Endodermal cell (in vitro differentiated cells): ENCODE measurements at regions not wholly inside any gene's neighbourhood (a gene's known extent, or its start where the extent isn't known, plus 50 kb on each side); places are given as distances from the start of the nearest gene placed in this dataset.

ENCODE experiments used
- DNase-seq: peaks from one replicate; pipeline ENCODE4 v3.0.0-alpha.2; 2017
- H3K27ac ChIP-seq: 2 replicates; pipeline ENCODE4 v1.5.1; 2013; ENCODE audit warnings: mild to moderate bottlenecking, low read depth, low read length, moderate library complexity
- H3K27me3 ChIP-seq: 2 replicates; pipeline ENCODE4 v1.6.1; 2013; ENCODE audit warnings: mild to moderate bottlenecking, low read length, moderate library complexity; ENCODE audit not compliant: insufficient read depth, control insufficient read depth, poor library complexity, severe bottlenecking
- H3K36me3 ChIP-seq: 2 replicates; pipeline ENCODE4 v1.7.0; 2013; ENCODE audit warnings: mild to moderate bottlenecking, low read length, moderate library complexity; ENCODE audit not compliant: control insufficient read depth, insufficient read depth
- H3K4me1 ChIP-seq: one replicate; pipeline ENCODE4 v1.7.0; 2013; ENCODE audit warnings: low read length; ENCODE audit not compliant: control insufficient read depth, insufficient read depth
- H3K4me3 ChIP-seq: 2 replicates; pipeline ENCODE4 v1.5.1; 2013; ENCODE audit warnings: mild to moderate bottlenecking, low read length, moderate library complexity
- H3K9ac ChIP-seq: 2 replicates; pipeline ENCODE4 v1.6.1; 2013; ENCODE audit warnings: mild to moderate bottlenecking, low read length, moderate library complexity; ENCODE audit not compliant: poor library complexity, severe bottlenecking; ENCODE audit errors: extremely low read depth
- H3K9me3 ChIP-seq: 2 replicates; pipeline ENCODE4 v1.6.1; 2013; ENCODE audit warnings: mild to moderate bottlenecking, low read length, moderate library complexity; ENCODE audit not compliant: control insufficient read depth
- H3K27ac Mint-ChIP-seq: 2 replicates; pipeline ENCODE4 v1.8.0; 2020; ENCODE audit warnings: mixed read lengths
- H3K27me3 Mint-ChIP-seq: 2 replicates; pipeline ENCODE4 v1.8.0; 2021; ENCODE audit warnings: mild to moderate bottlenecking, mixed read lengths; ENCODE audit not compliant: insufficient read depth
- H3K36me3 Mint-ChIP-seq: 2 replicates; pipeline ENCODE4 v1.8.0; 2020; ENCODE audit warnings: low read depth, mixed read lengths
- H3K4me1 Mint-ChIP-seq: 2 replicates; pipeline ENCODE4 v1.8.0; 2020; ENCODE audit warnings: mixed read lengths
- H3K4me3 Mint-ChIP-seq: 2 replicates; pipeline ENCODE4 v1.8.0; 2020; ENCODE audit warnings: mild to moderate bottlenecking, moderate library complexity, mixed read lengths
- H3K9me3 Mint-ChIP-seq: 2 replicates; pipeline ENCODE4 v1.8.0; 2020; ENCODE audit warnings: mild to moderate bottlenecking, mixed read lengths
- WGBS, 2 experiments: methylation state at CpG; one replicate each; pipeline versions ENCODE4 v1.1.5 to v1.1.7; 2013; ENCODE audit warnings: missing lambda C conversion rate in 2 of 2, mixed read lengths in 1 of 2; ENCODE audit not compliant: insufficient coverage in 1 of 2, insufficient read length in 1 of 2; 5-methylcytosine and 5-hydroxymethylcytosine counted together
- TF ChIP-seq, protein P1 (sequence below): fragments of 200-600 bp; sonication (generic); conservative IDR thresholded peaks from 2 replicates; pipeline ENCODE4 v1.5.0; 2021; ENCODE audit warnings: antibody characterized with exemption, mild to moderate bottlenecking

DNA sequence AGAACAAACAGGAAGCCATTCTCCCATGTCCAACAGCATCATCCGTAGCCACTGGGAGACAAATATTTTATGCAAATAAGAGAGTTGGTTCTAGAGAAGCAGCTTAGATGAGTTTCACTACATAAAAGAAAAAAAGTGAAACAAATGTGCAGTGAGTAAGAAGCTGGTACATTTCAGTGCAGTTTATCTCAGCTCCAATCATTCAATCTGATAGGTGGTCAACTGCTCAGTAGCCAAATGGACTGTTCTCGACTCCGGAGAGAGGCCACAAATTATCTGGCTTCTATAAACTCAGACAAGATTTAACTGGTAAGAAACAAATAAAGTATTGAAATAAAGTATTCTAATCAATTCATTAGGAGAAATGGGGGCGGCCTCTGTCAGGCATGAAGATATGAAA is 68.3 kb downstream of the MAF start:
- H3K9ac ChIP-seq: no peak overlapping the region
- TF ChIP-seq, protein P1, sequence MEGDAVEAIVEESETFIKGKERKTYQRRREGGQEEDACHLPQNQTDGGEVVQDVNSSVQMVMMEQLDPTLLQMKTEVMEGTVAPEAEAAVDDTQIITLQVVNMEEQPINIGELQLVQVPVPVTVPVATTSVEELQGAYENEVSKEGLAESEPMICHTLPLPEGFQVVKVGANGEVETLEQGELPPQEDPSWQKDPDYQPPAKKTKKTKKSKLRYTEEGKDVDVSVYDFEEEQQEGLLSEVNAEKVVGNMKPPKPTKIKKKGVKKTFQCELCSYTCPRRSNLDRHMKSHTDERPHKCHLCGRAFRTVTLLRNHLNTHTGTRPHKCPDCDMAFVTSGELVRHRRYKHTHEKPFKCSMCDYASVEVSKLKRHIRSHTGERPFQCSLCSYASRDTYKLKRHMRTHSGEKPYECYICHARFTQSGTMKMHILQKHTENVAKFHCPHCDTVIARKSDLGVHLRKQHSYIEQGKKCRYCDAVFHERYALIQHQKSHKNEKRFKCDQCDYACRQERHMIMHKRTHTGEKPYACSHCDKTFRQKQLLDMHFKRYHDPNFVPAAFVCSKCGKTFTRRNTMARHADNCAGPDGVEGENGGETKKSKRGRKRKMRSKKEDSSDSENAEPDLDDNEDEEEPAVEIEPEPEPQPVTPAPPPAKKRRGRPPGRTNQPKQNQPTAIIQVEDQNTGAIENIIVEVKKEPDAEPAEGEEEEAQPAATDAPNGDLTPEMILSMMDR: no peak
- H3K27me3 ChIP-seq: no peaks in the 10 kb centered on the region
- no peak overlapping the region for H3K4me3 ChIP-seq
- Mint-ChIP-seq H3K9me3 (no peaks in the 10 kb centered on the region), H3K4me1 (no peaks in the 10 kb centered on the region), H3K27me3 (peaks cover 3% of the 10 kb centered on the region), H3K27ac (no peak overlapping the region), H3K4me3 (no peak overlapping the region), H3K36me3 (no peaks in the 10 kb centered on the region)
- peaks cover 5% of the 10 kb centered on the region for H3K9me3 ChIP-seq
- no peaks in the 10 kb centered on the region for H3K4me1 ChIP-seq
- 99 to 100% methylated on average over 1 to 4 of the region's 4 CpGs for WGBS, 2 experiments
- H3K27ac ChIP-seq: no peak overlapping the region
- no peak for DNase-seq
- no peaks in the 10 kb centered on the region for H3K36me3 ChIP-seq

DNA sequence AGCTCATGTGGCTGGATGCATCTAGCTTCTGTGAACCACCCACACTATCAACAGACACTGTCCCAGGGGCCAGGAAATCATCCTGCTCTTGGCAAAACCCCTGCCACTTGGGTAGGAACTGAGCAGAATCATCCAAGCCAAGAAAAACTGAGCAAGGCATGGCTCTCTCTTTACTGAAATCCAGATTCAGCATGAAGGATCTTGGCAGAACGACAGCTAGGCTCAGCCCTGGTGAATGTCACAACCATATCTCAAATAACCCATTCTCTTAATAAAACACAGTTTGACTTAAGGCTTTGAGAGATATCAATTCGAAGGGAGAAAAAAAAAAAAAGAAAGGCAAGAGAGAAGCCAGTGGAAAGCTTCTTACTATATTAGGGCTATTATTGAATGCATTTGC is 72.2 kb downstream of the MAF start:
- no peaks in the 10 kb centered on the region for H3K36me3 Mint-ChIP-seq
- H3K4me1 ChIP-seq: no peaks in the 10 kb centered on the region
- no peak overlapping the region for H3K9ac ChIP-seq
- H3K27ac Mint-ChIP-seq: no peak overlapping the region
- no peaks in the 10 kb centered on the region for H3K9me3 Mint-ChIP-seq
- WGBS, 2 experiments: 97 to 100% methylated on average over 1 to 2 of the region's 2 CpGs
- H3K36me3 ChIP-seq: no peaks in the 10 kb centered on the region
- H3K4me3 Mint-ChIP-seq: no peak overlapping the region
- no peak overlapping the region for H3K4me3 ChIP-seq
- no peak for DNase-seq
- H3K27ac ChIP-seq: no peak overlapping the region
- TF ChIP-seq, protein P1: no peak
- peaks cover 3% of the 10 kb centered on the region for H3K27me3 Mint-ChIP-seq
- H3K9me3 ChIP-seq: peaks cover 5% of the 10 kb centered on the region
- no peaks in the 10 kb centered on the region for H3K27me3 ChIP-seq
- H3K4me1 Mint-ChIP-seq: no peaks in the 10 kb centered on the region

DNA sequence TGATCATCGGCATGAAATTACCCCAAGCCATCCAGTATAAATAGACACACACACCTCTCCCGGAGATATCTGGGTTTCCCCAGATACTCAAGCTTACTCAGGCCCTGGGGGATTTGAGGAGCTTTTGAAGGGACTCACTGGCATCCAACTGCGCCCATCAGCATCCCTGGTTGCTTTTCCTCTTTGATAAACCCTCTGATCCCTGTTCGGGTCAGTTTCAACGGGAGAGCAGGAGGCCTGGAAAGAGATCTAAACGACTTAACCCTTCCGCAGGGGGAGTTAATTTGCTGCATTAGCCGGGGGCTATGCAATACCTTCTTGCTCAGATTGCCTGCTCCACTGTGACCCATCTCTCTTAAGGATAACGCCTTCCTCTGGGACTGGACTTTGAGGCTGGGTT is 76.6 kb downstream of the MAF start:
- H3K36me3 ChIP-seq: no peaks in the 10 kb centered on the region
- no peak for DNase-seq
- H3K9ac ChIP-seq: no peak overlapping the region
- Mint-ChIP-seq H3K27me3 (peaks cover 6% of the 10 kb centered on the region), H3K4me3 (no peak overlapping the region), H3K4me1 (peaks cover 5% of the 10 kb centered on the region), H3K36me3 (no peaks in the 10 kb centered on the region), H3K27ac (no peak overlapping the region), H3K9me3 (no peaks in the 10 kb centered on the region)
- TF ChIP-seq, protein P1: no peak
- no peak overlapping the region for H3K4me3 ChIP-seq
- 75 to 93% methylated on average over 8 to 9 of the region's 9 CpGs for WGBS, 2 experiments
- H3K27ac ChIP-seq: no peak overlapping the region
- no peaks in the 10 kb centered on the region for H3K9me3 ChIP-seq
- peaks cover 4% of the 10 kb centered on the region for H3K27me3 ChIP-seq
- H3K4me1 ChIP-seq: no peaks in the 10 kb centered on the region
